Retinal pigment epithelial cell (primary cell): ENCODE measurements at regions not wholly inside any gene's neighbourhood (a gene's known extent, or its start where the extent isn't known, plus 50 kb on each side); places are given as distances from the start of the nearest gene placed in this dataset.

Experiments used
- DNase-seq: peaks from one replicate; pipeline ENCODE4 v3.0.0-alpha.2; 2010; ENCODE audit warnings: low read depth
- H3K4me3 ChIP-seq: 2 replicates; pipeline ENCODE4 v1.5.1; 2011; ENCODE audit warnings: mild to moderate bottlenecking, low read length, control low read depth, moderate library complexity
- TF ChIP-seq, protein P1 (sequence below): conservative IDR thresholded peaks from 2 replicates; pipeline ENCODE4 v1.5.1; 2011; ENCODE audit warnings: low read depth, low read length, control low read depth, inconsistent platforms

- H3K4me3 ChIP-seq, result no peak overlapping the region
- no peak for DNase-seq
- TF ChIP-seq, protein P1, sequence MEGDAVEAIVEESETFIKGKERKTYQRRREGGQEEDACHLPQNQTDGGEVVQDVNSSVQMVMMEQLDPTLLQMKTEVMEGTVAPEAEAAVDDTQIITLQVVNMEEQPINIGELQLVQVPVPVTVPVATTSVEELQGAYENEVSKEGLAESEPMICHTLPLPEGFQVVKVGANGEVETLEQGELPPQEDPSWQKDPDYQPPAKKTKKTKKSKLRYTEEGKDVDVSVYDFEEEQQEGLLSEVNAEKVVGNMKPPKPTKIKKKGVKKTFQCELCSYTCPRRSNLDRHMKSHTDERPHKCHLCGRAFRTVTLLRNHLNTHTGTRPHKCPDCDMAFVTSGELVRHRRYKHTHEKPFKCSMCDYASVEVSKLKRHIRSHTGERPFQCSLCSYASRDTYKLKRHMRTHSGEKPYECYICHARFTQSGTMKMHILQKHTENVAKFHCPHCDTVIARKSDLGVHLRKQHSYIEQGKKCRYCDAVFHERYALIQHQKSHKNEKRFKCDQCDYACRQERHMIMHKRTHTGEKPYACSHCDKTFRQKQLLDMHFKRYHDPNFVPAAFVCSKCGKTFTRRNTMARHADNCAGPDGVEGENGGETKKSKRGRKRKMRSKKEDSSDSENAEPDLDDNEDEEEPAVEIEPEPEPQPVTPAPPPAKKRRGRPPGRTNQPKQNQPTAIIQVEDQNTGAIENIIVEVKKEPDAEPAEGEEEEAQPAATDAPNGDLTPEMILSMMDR, result no peak
These were observed 1085.0 kb upstream of the ALCAM start for GRCh38 chr3:104281713-104282112.

DNA sequence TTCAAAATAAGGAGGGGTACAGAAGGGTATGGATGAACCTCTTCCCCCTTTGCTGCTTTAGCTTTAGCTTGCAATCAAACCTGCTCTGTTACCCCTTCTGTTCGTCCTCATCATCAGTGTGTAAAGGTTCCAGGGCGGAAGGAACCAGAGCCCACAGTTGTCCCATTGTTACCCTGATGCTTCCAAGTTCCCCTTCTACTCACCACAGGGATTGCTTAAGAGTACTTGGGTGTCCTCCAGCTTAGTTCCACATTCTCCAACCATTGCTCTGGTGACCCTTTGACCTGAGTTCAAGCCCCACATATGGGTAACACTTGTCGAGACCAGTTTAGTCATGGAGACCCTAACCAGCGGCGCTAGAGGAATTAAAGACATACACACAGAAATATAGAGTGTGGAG is 1080.1 kb upstream of the ALCAM start:
- no peak for DNase-seq
- TF ChIP-seq, protein P1, result no peak
- H3K4me3 ChIP-seq, result no peak overlapping the region

DNA sequence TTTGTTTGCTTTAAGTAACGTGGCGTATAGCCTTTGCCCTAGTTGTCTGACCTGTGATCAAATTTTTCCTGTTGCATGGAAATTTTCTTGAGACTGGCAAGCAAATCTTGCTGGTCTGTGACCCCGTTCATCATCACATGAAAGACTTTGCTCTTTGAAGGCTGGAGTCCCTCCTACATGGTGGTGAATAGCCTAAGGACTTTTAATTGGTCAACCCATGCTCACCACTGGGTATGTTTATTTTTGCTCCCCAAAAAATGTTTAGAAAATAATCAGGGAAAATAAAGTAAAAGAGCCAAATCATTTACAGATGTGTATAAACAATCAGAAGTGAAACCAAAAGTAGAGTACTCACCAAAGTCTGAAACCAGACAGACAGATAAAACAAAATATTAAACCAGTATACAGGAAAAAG is 1075.3 kb upstream of the ALCAM start:
- TF ChIP-seq, protein P1, result no peak
- no peak for DNase-seq
- no peak overlapping the region for H3K4me3 ChIP-seq

GRCh38 chr3:104291878-104292277 is 1074.8 kb upstream of the ALCAM start:
- DNase-seq, result no peak
- TF ChIP-seq, protein P1, result no peak
- no peak overlapping the region for H3K4me3 ChIP-seq

DNA sequence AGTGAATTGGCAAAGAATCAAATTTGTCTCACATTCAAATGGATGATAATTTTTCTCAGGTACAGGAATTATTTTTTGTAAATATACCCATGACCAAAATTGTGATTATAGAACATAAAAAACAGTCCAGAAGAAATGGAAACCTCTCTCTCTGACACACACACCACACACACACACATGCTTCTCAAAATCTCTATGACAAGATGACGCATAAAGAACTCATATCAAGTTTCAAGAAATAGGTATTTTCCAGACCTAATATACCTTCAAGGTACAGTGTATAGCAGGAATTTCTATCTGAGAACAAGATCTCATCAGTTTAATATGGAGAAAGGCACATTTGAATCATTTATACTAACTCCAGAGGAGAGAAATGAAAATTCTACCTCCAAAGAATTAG is 1069.1 kb upstream of the ALCAM start:
- no peak for DNase-seq
- no peak overlapping the region for H3K4me3 ChIP-seq
- TF ChIP-seq, protein P1, result no peak

GRCh38 chr3:104298662-104299061 is 1068.0 kb upstream of the ALCAM start:
- TF ChIP-seq, protein P1, result no peak
- no peak overlapping the region for H3K4me3 ChIP-seq
- DNase-seq, result no peak

DNA sequence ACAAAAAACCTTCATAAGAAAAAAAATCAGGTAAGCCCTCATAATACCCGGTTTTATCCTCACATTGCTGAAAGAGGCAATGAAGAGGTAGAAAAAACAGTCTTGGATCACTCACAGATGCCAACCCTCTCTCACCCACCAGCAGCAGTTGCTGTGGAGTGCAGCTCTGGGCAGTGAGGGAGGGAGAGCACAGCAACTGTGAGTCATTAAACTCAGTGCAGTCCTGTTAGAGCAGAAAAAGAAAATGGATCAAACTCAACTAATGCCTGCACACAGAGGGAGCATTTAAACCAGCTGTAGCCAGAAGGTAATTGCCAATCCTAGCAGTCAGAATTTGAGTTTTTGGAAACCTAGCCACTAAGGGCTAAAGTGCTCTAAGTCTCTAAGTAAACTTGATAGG is 1050.6 kb upstream of the ALCAM start:
- H3K4me3 ChIP-seq, result no peak overlapping the region
- no peak for DNase-seq
- TF ChIP-seq, protein P1, result no peak
